Fibroblast of pulmonary artery (primary cell): ENCODE measurements at regions not wholly inside any gene's neighbourhood (a gene's known extent, or its start where the extent isn't known, plus 50 kb on each side); places are given as distances from the start of the nearest gene placed in this dataset.
"Not testable (repeated sequence)": the region's sequence is repeated elsewhere in the genome, so short reads cannot be mapped to it uniquely, and the experiment has no call there.

Experiments
- DNase-seq: peaks from one replicate; pipeline ENCODE4 v3.0.0-alpha.2; 2010; ENCODE audit warnings: low read depth
- H3K4me3 ChIP-seq: replicated peaks from 2 replicates; pipeline ENCODE4 v1.5.1; 2011; ENCODE audit warnings: low read depth, mild to moderate bottlenecking, control low read depth, low read length, moderate library complexity
- CTCF ChIP-seq: IDR thresholded peaks from 2 replicates; pipeline ENCODE4 v1.5.1; 2011; ENCODE audit warnings: mild to moderate bottlenecking, control low read depth, low read length, inconsistent platforms; ENCODE audit errors: missing control alignments

DNA sequence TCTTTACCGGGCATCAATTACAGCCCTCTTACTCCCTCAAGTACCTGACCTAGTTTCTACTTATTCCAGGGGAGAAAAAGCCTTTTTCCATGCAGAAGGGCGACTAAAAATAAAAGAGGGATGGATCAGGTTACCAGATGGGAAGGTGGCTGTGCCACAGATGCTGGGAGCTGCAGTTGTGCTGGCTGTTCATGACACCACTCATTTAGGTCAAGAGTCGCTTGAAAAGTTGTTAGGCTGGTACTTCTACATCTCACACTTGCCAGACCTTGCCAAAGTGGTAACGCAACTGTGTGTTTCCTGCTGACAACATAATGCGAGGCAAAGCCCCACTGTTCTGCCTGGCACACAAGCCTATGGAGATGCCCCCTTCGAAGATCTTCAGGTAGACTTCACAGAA, 148.4 kb upstream of the FGF16 start:
- TF ChIP-seq CTCF: no peak
- no peak for DNase-seq
- H3K4me3 ChIP-seq: no peak overlapping the region

DNA sequence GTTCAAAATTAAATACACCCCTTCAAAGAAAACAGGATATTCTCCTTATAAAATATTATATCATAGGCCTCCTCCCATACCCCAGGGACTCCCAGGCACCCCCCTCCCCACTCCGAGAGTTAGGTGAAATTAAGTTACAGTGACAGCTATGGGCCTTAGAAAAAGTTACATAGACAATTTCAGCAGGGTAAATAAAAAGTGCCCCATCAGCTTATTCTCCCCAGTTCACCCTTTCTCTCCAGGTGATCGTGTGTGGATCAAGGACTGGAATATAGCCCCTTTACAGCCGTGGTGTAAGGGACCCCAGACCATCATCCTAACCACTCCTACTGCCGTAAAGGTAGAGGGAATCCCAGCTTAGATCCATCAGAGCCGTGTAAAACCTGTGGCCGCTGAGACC, 147.6 kb upstream of the FGF16 start:
- DNase-seq: no peak
- no peak overlapping the region for H3K4me3 ChIP-seq
- no peak for TF ChIP-seq CTCF

- no peak for TF ChIP-seq CTCF
- no peak for DNase-seq
- no peak overlapping the region for H3K4me3 ChIP-seq
Observed at GRCh38 chrX:77342004-77342403, 105.2 kb upstream of the FGF16 start.

GRCh38 chrX:77346859-77347258, 100.3 kb upstream of the FGF16 start:
- TF ChIP-seq CTCF: no peak
- DNase-seq: no peak
- H3K4me3 ChIP-seq: no peak overlapping the region

DNA sequence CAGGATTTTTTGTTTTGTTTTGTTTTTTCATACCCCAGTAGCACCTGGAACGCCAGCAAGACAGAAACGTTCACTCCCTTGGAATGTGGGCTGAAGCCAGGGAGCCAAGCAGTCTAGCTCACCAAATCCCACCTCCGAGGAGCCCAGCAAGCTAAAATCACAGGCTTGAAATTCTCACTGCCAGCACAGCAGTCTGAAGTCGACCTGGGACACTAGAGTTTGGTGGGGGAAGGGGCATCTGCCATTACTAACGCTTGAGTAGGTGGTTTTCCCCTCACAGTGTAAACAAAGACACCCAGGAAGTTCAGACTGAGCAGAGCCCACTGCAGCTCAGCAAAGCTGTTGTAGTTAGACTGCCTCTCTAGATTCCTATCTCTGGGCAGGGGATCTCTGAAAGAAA, 99.6 kb upstream of the FGF16 start:
- no peak overlapping the region for H3K4me3 ChIP-seq
- TF ChIP-seq CTCF: no peak
- DNase-seq: no peak

GRCh38 chrX:77389891-77390290, 57.3 kb upstream of the FGF16 start:
- H3K4me3 ChIP-seq: no peak overlapping the region
- DNase-seq: no peak
- TF ChIP-seq CTCF: no peak

- H3K4me3 ChIP-seq, DNase-seq: not testable (repeated sequence)
Observed at GRCh38 chrX:77390365-77390764, 56.8 kb upstream of the FGF16 start.

GRCh38 chrX:77396781-77397180, 50.4 kb upstream of the FGF16 start:
- no peak for TF ChIP-seq CTCF
- DNase-seq: no peak
- H3K4me3 ChIP-seq: no peak overlapping the region
